Osteocyte (in vitro differentiated cells): ENCODE measurements at regions not wholly inside any gene's neighbourhood (a gene's known extent, or its start where the extent isn't known, plus 50 kb on each side); places are given as distances from the start of the nearest gene placed in this dataset.

Experiments
- DNase-seq: peaks from one replicate; pipeline ENCODE4 v3.0.0; 2021; ENCODE audit warnings: mixed read lengths; ENCODE audit not compliant: unreplicated experiment; ENCODE audit errors: extremely low spot score
- H3K27ac Mint-ChIP-seq: one replicate; pipeline ENCODE4 v1.8.0; 2021; ENCODE audit warnings: mild to moderate bottlenecking, mixed read lengths; ENCODE audit not compliant: unreplicated experiment
- H3K27me3 Mint-ChIP-seq: one replicate; pipeline ENCODE4 v1.8.0; 2021; ENCODE audit warnings: mixed read lengths; ENCODE audit not compliant: unreplicated experiment
- H3K36me3 Mint-ChIP-seq: one replicate; pipeline ENCODE4 v1.8.0; 2021; ENCODE audit warnings: mixed read lengths; ENCODE audit not compliant: unreplicated experiment
- H3K4me1 Mint-ChIP-seq: one replicate; pipeline ENCODE4 v1.8.0; 2021; ENCODE audit warnings: mixed read lengths; ENCODE audit not compliant: unreplicated experiment
- H3K4me3 Mint-ChIP-seq: one replicate; pipeline ENCODE4 v1.8.0; 2021; ENCODE audit warnings: mild to moderate bottlenecking, moderate library complexity, mixed read lengths; ENCODE audit not compliant: unreplicated experiment
- H3K9me3 Mint-ChIP-seq: one replicate; pipeline ENCODE4 v1.8.0; 2021; ENCODE audit warnings: mixed read lengths; ENCODE audit not compliant: unreplicated experiment
- TF ChIP-seq, protein P1 (sequence below): fragments of 200-600 bp; sonication (generic); IDR thresholded peaks from 2 replicates; pipeline ENCODE4 v1.5.0; 2021; ENCODE audit warnings: antibody characterized with exemption, mild to moderate bottlenecking, moderate library complexity

GRCh38 chr5:28770307-28770706, 1731.9 kb upstream of the CDH9 start:
- no peaks in the 10 kb centered on the region for H3K36me3 Mint-ChIP-seq
- no peak for DNase-seq
- H3K9me3 Mint-ChIP-seq = no peaks in the 10 kb centered on the region
- peaks cover 22% of the 10 kb centered on the region for H3K27me3 Mint-ChIP-seq
- TF ChIP-seq, protein P1, sequence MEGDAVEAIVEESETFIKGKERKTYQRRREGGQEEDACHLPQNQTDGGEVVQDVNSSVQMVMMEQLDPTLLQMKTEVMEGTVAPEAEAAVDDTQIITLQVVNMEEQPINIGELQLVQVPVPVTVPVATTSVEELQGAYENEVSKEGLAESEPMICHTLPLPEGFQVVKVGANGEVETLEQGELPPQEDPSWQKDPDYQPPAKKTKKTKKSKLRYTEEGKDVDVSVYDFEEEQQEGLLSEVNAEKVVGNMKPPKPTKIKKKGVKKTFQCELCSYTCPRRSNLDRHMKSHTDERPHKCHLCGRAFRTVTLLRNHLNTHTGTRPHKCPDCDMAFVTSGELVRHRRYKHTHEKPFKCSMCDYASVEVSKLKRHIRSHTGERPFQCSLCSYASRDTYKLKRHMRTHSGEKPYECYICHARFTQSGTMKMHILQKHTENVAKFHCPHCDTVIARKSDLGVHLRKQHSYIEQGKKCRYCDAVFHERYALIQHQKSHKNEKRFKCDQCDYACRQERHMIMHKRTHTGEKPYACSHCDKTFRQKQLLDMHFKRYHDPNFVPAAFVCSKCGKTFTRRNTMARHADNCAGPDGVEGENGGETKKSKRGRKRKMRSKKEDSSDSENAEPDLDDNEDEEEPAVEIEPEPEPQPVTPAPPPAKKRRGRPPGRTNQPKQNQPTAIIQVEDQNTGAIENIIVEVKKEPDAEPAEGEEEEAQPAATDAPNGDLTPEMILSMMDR = no peak
- H3K4me3 Mint-ChIP-seq = no peak overlapping the region
- H3K27ac Mint-ChIP-seq = no peak overlapping the region
- H3K4me1 Mint-ChIP-seq = no peaks in the 10 kb centered on the region

DNA sequence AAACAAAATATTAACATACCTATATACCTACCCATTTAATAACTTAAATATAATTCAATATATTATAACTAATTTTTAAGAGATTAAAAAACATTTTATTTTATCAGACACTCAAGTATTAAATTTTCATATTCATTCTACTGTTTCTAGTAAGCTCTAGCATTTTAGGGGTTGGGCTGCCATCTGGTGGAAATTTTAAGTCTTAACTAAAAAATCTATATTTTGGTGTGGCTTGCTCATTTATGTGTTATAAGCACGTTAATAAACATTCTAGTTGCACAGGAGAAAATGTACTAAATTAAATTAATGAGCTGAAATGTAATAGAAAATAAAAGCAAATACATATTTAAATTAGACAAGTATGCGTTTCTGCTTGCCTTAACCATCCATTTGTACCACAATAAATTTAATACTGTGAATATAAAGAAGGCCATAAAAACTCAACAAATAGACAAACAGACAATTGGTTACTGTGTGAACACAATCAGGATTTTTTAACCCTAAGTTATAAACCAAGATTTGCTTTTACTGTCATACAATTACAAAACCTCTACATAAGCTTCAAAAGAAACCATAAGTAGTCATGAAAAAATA, 1728.3 kb upstream of the CDH9 start:
- Mint-ChIP-seq H3K27me3 (peaks cover 17% of the 10 kb centered on the region), H3K4me3 (no peak overlapping the region), H3K9me3 (no peaks in the 10 kb centered on the region), H3K4me1 (no peaks in the 10 kb centered on the region), H3K27ac (no peak overlapping the region), H3K36me3 (no peaks in the 10 kb centered on the region)
- TF ChIP-seq, protein P1 = peak; percentile 69
- no peak for DNase-seq

- Mint-ChIP-seq H3K27me3 (no peaks in the 10 kb centered on the region), H3K27ac (no peak overlapping the region), H3K4me1 (no peaks in the 10 kb centered on the region), H3K36me3 (no peaks in the 10 kb centered on the region), H3K9me3 (no peaks in the 10 kb centered on the region), H3K4me3 (no peak overlapping the region)
- no peak for DNase-seq
- TF ChIP-seq, protein P1 = no peak
Observed at GRCh38 chr5:28751396-28751795, 1713.0 kb upstream of the CDH9 start.

- Mint-ChIP-seq H3K4me1 (no peaks in the 10 kb centered on the region), H3K9me3 (no peaks in the 10 kb centered on the region), H3K27me3 (no peaks in the 10 kb centered on the region), H3K4me3 (no peak overlapping the region), H3K27ac (no peak overlapping the region), H3K36me3 (no peaks in the 10 kb centered on the region)
- TF ChIP-seq, protein P1 = no peak
- no peak for DNase-seq
Observed at GRCh38 chr5:28750251-28750650, 1711.9 kb upstream of the CDH9 start.

- no peak for DNase-seq
- Mint-ChIP-seq H3K4me1 (peaks cover 4% of the 10 kb centered on the region), H3K9me3 (no peaks in the 10 kb centered on the region), H3K4me3 (no peak overlapping the region), H3K27me3 (no peaks in the 10 kb centered on the region), H3K27ac (no peak overlapping the region), H3K36me3 (no peaks in the 10 kb centered on the region)
- TF ChIP-seq, protein P1 = no peak
Observed at GRCh38 chr5:28748446-28748845, 1710.1 kb upstream of the CDH9 start.
